GM21447 (cell line): ENCODE measurements at regions not wholly inside any gene's neighbourhood (a gene's known extent, or its start where the extent isn't known, plus 50 kb on each side); places are given as distances from the start of the nearest gene placed in this dataset.
"Not testable (repeated sequence)": the region's sequence is repeated elsewhere in the genome, so short reads cannot be mapped to it uniquely, and the experiment has no call there.

Experiments
- ATAC-seq: cut with Tn5 transposase; IDR thresholded peaks from one replicate; pipeline ENCODE4 v1.9.1; 2021; ENCODE audit not compliant: unreplicated experiment

- ATAC-seq = no peak
Measured at GRCh38 chr3:33919312-33920120, 121.1 kb downstream of the PDCD6IP start.

GRCh38 chr3:33920511-33920910 lies 122.1 kb downstream of the PDCD6IP start:
- no peak for ATAC-seq

- ATAC-seq = no peak
Measured at GRCh38 chr3:33921608-33922007, 123.2 kb downstream of the PDCD6IP start.

- no peak for ATAC-seq
Measured at GRCh38 chr3:33926998-33927605, 128.7 kb downstream of the PDCD6IP start.

GRCh38 chr3:33929813-33930212 lies 131.4 kb downstream of the PDCD6IP start:
- no peak for ATAC-seq

- no peak for ATAC-seq
Measured at GRCh38 chr3:33931512-33931911, 133.1 kb downstream of the PDCD6IP start.

GRCh38 chr3:33932010-33932764 lies 133.8 kb downstream of the PDCD6IP start:
- ATAC-seq = no peak

GRCh38 chr3:33936171-33936920 lies 137.9 kb downstream of the PDCD6IP start:
- ATAC-seq = no peak

- ATAC-seq = no peak
Measured at GRCh38 chr3:33936921-33937525, 138.6 kb downstream of the PDCD6IP start.

GRCh38 chr3:33937628-33938027 lies 139.2 kb downstream of the PDCD6IP start:
- ATAC-seq = no peak

- ATAC-seq = no peak
Measured at GRCh38 chr3:33940149-33940548, 141.7 kb downstream of the PDCD6IP start.

- ATAC-seq = no peak
Measured at GRCh38 chr3:33940736-33941135, 142.3 kb downstream of the PDCD6IP start.

- peak; percentile 61 for ATAC-seq
Measured at GRCh38 chr3:33941804-33942203, 143.4 kb downstream of the PDCD6IP start.

GRCh38 chr3:33942483-33943150 lies 144.2 kb downstream of the PDCD6IP start:
- peak; percentile 35 for ATAC-seq

- ATAC-seq = no peak
Measured at GRCh38 chr3:33943277-33943676, 144.8 kb downstream of the PDCD6IP start.

- not testable (repeated sequence) for ATAC-seq
Measured at GRCh38 chr3:33946612-33947011, 148.2 kb downstream of the PDCD6IP start.

GRCh38 chr3:33947272-33948195 lies 149.1 kb downstream of the PDCD6IP start:
- ATAC-seq = no peak

- no peak for ATAC-seq
Measured at GRCh38 chr3:33949074-33949473, 150.6 kb downstream of the PDCD6IP start.

GRCh38 chr3:33954956-33955355 lies 156.5 kb downstream of the PDCD6IP start:
- no peak for ATAC-seq
